SJCRH30 (cell line): ENCODE measurements at regions not wholly inside any gene's neighbourhood (a gene's known extent, or its start where the extent isn't known, plus 50 kb on each side); places are given as distances from the start of the nearest gene placed in this dataset.

Experiments
- DNase-seq, 2 experiments: peaks; one replicate each; pipeline ENCODE4 v3.0.0-alpha.2; 2015 to 2020
- H3K27ac ChIP-seq: fragments of 250-450 bp; sonication (Bioruptor Pico); 2 replicates; pipeline ENCODE4 v1.5.1; 2020; ENCODE audit warnings: mild to moderate bottlenecking, moderate library complexity
- H3K27me3 ChIP-seq: fragments of 250-450 bp; sonication (Bioruptor Pico); 2 replicates; pipeline ENCODE4 v1.5.1; 2020; ENCODE audit warnings: mild to moderate bottlenecking, moderate library complexity
- H3K36me3 ChIP-seq: fragments of 250-450 bp; sonication (Bioruptor Pico); 2 replicates; pipeline ENCODE4 v1.5.1; 2020; ENCODE audit warnings: mild to moderate bottlenecking, moderate library complexity
- H3K4me1 ChIP-seq: fragments of 250-450 bp; sonication (Bioruptor Pico); 2 replicates; pipeline ENCODE4 v1.5.1; 2020; ENCODE audit warnings: mild to moderate bottlenecking, moderate library complexity
- H3K4me3 ChIP-seq: fragments of 250-450 bp; sonication (Bioruptor Pico); 2 replicates; pipeline ENCODE4 v1.5.1; 2020; ENCODE audit warnings: mild to moderate bottlenecking, moderate library complexity
- H3K9me3 ChIP-seq: fragments of 250-450 bp; sonication (Bioruptor Pico); replicated peaks from 2 replicates; pipeline ENCODE4 v1.5.1; 2020; ENCODE audit warnings: mild to moderate bottlenecking, moderate library complexity

DNA sequence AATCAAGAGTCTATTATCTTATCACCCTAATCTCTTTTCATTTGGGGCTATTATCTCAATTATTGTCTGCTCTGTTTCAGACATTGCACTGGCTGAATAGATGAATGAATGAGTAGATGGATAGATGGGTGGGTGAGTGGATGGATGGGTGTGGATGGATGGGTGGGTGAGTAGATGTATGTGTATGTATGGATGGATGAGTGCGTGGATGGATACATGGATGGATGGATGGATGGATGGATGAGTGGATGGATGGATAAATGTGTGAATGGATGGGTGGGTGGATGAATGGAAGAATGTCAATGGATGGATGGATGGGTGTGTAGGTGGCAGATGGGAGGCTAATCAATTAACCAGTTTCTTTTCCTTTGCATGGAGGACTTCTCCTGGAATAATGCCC, 301.7 kb downstream of the NSG2 start:
- no peaks in the 10 kb centered on the region for H3K4me1 ChIP-seq
- no peak overlapping the region for H3K4me3 ChIP-seq
- no peaks in the 10 kb centered on the region for H3K9me3 ChIP-seq
- H3K36me3 ChIP-seq: no peaks in the 10 kb centered on the region
- DNase-seq: no peak
- H3K27me3 ChIP-seq: peaks cover 5% of the 10 kb centered on the region; the same call in 1 of the 2 replicates
- no peak overlapping the region for H3K27ac ChIP-seq

GRCh38 chr5:174348311-174348981, 302.9 kb downstream of the NSG2 start:
- H3K27ac ChIP-seq: no peak overlapping the region
- no peaks in the 10 kb centered on the region for H3K4me1 ChIP-seq

GRCh38 chr5:174352681-174353080, 307.2 kb downstream of the NSG2 start:
- H3K4me1 ChIP-seq: no peaks in the 10 kb centered on the region
- no peak overlapping the region for H3K27ac ChIP-seq
- H3K27me3 ChIP-seq: peaks cover 5% of the 10 kb centered on the region; the same call in 1 of the 2 replicates
- H3K36me3 ChIP-seq: no peaks in the 10 kb centered on the region
- no peak for DNase-seq
- no peak overlapping the region for H3K4me3 ChIP-seq
- no peaks in the 10 kb centered on the region for H3K9me3 ChIP-seq

More at GRCh38 chr5:174348311-174348981, 302.9 kb downstream of the NSG2 start:
- H3K36me3 ChIP-seq: no peaks in the 10 kb centered on the region
- peaks cover 5% of the 10 kb centered on the region; the same call in 1 of the 2 replicates for H3K27me3 ChIP-seq
- no peaks in the 10 kb centered on the region for H3K9me3 ChIP-seq
- no peak overlapping the region for H3K4me3 ChIP-seq
- no peak for DNase-seq

DNA sequence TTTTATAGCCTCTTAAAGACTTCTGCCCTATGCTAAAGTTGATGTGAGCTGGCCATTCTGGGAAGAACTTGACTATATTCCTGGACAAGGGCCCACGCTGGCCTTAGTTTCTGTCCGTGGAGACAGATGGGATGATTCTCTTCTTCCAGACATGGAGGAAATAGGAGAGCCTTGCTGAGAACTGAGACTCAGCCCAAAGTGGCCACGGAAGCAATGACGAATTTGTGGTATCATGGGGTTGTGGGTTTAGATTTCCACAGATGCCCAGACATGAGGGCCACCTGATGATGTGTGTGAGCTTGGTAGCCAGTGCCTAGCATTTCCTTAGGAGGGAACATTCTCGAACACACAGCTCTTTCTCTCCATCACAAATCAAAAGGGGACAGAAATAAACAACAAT, 309.1 kb downstream of the NSG2 start:
- Histone ChIP-seq H3K4me1 (no peaks in the 10 kb centered on the region), H3K27me3 (peaks cover 8% of the 10 kb centered on the region; the same call in 1 of the 2 replicates), H3K4me3 (no peak overlapping the region), H3K36me3 (no peaks in the 10 kb centered on the region), H3K27ac (no peak overlapping the region), H3K9me3 (no peaks in the 10 kb centered on the region)
- no peak for DNase-seq

DNA sequence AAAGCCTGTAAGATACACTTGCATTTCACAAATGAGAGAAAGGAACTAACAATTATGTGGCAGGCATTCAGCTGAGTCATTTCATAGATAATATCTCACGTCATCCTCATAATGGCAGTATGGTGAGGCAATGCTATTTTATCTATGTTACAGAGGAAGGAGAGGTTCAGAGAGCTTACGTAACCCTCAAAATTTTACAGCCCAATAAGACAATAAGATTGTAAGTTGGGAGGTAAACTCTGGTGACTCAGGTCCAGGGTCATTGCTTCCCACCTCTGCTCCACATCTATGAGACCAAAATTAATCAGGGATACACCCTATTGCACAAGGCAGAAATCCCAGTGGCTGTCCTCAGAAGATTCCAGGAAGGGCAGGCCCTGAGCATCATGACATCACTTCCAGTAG, 309.7 kb downstream of the NSG2 start:
- Histone ChIP-seq H3K36me3 (no peaks in the 10 kb centered on the region), H3K27me3 (peaks cover 3% of the 10 kb centered on the region; the same call in 1 of the 2 replicates), H3K9me3 (no peaks in the 10 kb centered on the region), H3K27ac (no peak overlapping the region), H3K4me1 (no peaks in the 10 kb centered on the region), H3K4me3 (no peak overlapping the region)
- no peak for DNase-seq

DNA sequence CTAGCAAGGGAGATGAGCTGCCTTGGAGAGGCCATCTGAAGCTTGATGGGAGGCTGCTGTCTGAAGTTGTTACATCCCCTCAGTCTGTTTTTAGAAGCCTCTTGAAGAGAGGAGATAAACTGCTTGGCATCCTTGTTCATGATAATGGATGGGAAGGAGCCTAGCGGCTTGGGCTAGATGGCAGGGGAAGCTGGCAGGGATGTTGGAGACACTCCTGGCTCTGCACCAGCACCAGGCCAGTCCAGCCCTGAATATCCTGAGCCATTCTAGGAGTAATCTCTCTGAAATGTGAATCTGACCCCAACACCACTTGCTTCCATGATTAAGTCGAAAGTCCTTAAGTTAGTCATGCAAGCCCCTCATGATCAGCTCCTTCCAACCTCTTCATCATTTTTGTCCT, 310.5 kb downstream of the NSG2 start:
- no peaks in the 10 kb centered on the region for H3K36me3 ChIP-seq
- H3K4me3 ChIP-seq: no peak overlapping the region
- H3K4me1 ChIP-seq: no peaks in the 10 kb centered on the region
- H3K9me3 ChIP-seq: no peaks in the 10 kb centered on the region
- DNase-seq: no peak
- no peak overlapping the region for H3K27ac ChIP-seq
- peaks cover 3% of the 10 kb centered on the region; the same call in 1 of the 2 replicates for H3K27me3 ChIP-seq

GRCh38 chr5:174356536-174356935, 311.0 kb downstream of the NSG2 start:
- H3K36me3 ChIP-seq: no peaks in the 10 kb centered on the region
- H3K27ac ChIP-seq: no peak overlapping the region

DNA sequence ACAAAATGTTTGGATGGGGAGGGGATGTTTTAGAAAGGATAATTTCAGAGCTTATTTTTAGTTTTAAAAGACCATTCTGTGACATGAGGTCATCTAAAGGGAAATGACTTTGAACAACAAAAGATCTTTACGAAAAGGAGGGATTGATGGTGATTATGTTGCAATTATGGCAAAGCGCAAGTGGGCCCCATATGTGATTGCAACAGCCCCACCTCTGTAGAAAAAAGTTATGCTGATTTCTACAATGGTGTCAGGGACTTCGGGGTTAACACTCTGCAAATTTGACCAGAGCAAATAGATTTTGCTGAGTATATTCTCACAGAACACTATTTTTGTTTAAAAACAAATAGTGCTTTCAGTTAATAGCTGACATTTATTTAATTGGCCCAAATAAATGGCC, 312.8 kb downstream of the NSG2 start:
- H3K4me3 ChIP-seq: no peak overlapping the region
- H3K36me3 ChIP-seq: no peaks in the 10 kb centered on the region
- H3K27me3 ChIP-seq: peaks cover 3% of the 10 kb centered on the region; the same call in 1 of the 2 replicates
- H3K4me1 ChIP-seq: no peaks in the 10 kb centered on the region
- H3K27ac ChIP-seq: no peak overlapping the region
- H3K9me3 ChIP-seq: peaks cover 6% of the 10 kb centered on the region
- DNase-seq: no peak

More at GRCh38 chr5:174356536-174356935, 311.0 kb downstream of the NSG2 start:
- peaks cover 3% of the 10 kb centered on the region; the same call in 1 of the 2 replicates for H3K27me3 ChIP-seq
- no peak for DNase-seq
- no peak overlapping the region for H3K4me3 ChIP-seq
- no peaks in the 10 kb centered on the region for H3K4me1 ChIP-seq
- no peaks in the 10 kb centered on the region for H3K9me3 ChIP-seq

GRCh38 chr5:174359071-174359470, 313.6 kb downstream of the NSG2 start:
- peaks cover 3% of the 10 kb centered on the region; the same call in 1 of the 2 replicates for H3K27me3 ChIP-seq
- no peak overlapping the region for H3K27ac ChIP-seq
- peaks cover 6% of the 10 kb centered on the region for H3K9me3 ChIP-seq
- H3K4me3 ChIP-seq: no peak overlapping the region
- no peak for DNase-seq
- H3K4me1 ChIP-seq: no peaks in the 10 kb centered on the region
- H3K36me3 ChIP-seq: no peaks in the 10 kb centered on the region

DNA sequence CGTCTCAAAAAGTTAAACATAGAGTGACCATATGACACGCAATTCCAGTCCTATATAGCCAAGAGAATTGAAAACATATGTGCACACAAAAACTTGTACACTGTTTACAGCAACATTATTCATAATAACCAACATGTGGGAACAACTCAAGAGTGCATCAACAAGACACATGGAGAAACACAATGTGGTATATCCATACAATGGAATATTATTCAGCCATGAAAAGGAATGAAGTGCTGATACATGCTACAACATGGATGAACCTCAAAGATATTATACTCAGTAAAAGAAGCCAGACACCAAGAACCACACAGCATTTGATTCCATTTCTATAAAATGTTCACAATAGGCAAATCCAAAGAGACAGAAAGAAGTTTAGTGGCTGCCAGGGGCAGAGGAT, 317.0 kb downstream of the NSG2 start:
- Histone ChIP-seq H3K36me3 (no peaks in the 10 kb centered on the region), H3K27me3 (peaks cover 3% of the 10 kb centered on the region; the same call in 1 of the 2 replicates), H3K27ac (no peak overlapping the region), H3K9me3 (peaks cover 6% of the 10 kb centered on the region), H3K4me3 (no peak overlapping the region), H3K4me1 (no peaks in the 10 kb centered on the region)
- no peak for DNase-seq

DNA sequence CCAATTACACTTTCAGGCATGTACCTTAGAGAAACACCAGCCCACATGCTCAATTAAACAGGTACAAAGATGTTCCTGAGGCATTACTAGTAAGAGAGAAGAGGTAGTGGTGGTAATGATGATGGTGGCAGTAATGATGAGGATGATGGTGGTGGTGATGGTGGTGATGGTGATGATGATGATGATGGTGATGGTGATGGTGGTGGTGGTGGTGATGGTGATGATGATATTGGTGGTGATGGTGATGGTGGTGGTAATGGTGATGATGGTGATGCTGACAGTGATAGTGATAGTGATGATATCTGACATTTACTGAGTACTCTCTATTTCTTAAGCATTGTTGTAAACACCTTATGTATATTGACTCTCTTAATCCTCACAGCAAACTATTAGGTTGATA, 318.4 kb downstream of the NSG2 start:
- no peaks in the 10 kb centered on the region for H3K36me3 ChIP-seq
- H3K4me1 ChIP-seq: no peaks in the 10 kb centered on the region

GRCh38 chr5:174364676-174365075, 319.2 kb downstream of the NSG2 start:
- Histone ChIP-seq H3K9me3 (peaks cover 6% of the 10 kb centered on the region), H3K4me1 (no peaks in the 10 kb centered on the region), H3K4me3 (no peak overlapping the region), H3K36me3 (no peaks in the 10 kb centered on the region), H3K27ac (no peak overlapping the region), H3K27me3 (no peaks in the 10 kb centered on the region)
- no peak for DNase-seq

More for the DNA sequence above, 318.4 kb downstream of the NSG2 start:
- DNase-seq: no peak
- Histone ChIP-seq H3K27ac (no peak overlapping the region), H3K27me3 (no peaks in the 10 kb centered on the region; the same call in 1 of the 2 replicates), H3K9me3 (peaks cover 6% of the 10 kb centered on the region), H3K4me3 (no peak overlapping the region)

DNA sequence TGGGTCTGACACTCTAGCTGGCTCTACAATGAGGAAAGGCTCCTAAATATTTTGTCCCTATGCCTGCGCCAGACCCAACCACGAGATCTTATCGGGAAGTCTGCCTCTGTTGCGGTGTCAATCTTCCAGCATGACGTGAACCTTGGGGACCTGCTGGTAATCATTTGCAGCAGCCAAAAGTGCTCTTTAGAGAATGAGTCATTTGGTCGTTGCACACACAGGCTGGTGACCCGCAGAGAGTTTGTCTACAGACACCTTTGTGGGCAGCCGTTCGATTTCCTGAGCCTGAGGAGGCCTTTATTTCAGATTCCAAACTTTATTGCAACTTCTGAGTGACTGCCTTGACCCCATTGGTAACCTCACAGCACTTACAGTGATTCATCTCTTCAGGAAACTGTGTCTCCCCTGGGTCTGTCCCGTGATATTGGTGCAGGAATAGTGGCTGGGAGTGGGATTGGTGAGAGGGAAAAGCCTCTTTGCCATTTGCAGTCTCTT, 326.1 kb downstream of the NSG2 start:
- Histone ChIP-seq H3K27ac (no peak overlapping the region), H3K9me3 (no peaks in the 10 kb centered on the region), H3K27me3 (no peaks in the 10 kb centered on the region), H3K36me3 (no peaks in the 10 kb centered on the region), H3K4me1 (no peaks in the 10 kb centered on the region), H3K4me3 (no peak overlapping the region)
- DNase-seq: peak in 1 of 2 experiments; percentile 1

DNA sequence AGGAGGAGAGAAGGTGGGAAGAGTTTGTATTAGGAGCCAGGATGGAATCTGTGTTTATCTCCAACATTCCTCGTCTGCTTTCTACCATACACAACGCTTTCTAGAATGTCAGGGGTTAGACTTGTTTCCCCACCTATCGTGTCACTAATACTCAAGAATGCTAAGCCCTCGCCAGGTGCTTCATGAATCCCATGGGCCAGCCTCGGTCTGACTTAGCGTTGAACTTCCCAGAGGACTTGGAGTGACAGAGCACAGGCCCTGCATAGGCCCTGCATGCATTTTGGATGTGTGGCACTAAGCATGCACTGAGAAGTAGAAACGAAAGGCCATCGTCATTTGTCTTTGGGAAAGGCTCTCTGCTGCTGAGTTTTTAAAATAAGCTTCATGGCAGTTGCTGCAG, 328.7 kb downstream of the NSG2 start:
- no peak for DNase-seq
- no peak overlapping the region for H3K4me3 ChIP-seq
- no peak overlapping the region for H3K27ac ChIP-seq

DNA sequence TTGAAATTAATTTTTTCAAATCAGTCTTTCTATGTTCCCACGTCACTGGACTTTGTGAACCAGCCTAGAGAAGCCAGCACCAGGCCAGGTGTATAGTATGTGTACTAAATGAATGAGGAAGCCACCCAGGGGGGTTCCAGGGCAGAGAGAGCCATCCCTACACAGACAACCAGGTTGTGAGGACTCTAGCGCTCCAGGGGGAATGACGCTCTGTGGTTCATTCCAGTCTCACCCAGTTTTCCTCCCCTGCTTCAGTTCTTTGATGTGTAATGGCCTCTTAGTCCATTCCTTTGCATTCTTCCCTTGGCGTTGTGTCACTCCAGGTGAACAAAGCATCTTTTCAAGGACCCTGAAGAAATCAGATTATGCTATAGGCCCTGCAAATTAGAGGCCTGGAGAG, 330.6 kb downstream of the NSG2 start:
- Histone ChIP-seq H3K36me3 (no peaks in the 10 kb centered on the region), H3K4me1 (no peaks in the 10 kb centered on the region), H3K9me3 (no peaks in the 10 kb centered on the region; the same call in 1 of the 2 replicates), H3K4me3 (no peak overlapping the region), H3K27me3 (no peaks in the 10 kb centered on the region), H3K27ac (no peak overlapping the region)
- DNase-seq: no peak

More for the DNA sequence above, 328.7 kb downstream of the NSG2 start:
- no peaks in the 10 kb centered on the region for H3K4me1 ChIP-seq
- H3K9me3 ChIP-seq: no peaks in the 10 kb centered on the region; the same call in 1 of the 2 replicates
- H3K36me3 ChIP-seq: no peaks in the 10 kb centered on the region
- H3K27me3 ChIP-seq: no peaks in the 10 kb centered on the region
